ENCODE measurements at regions not wholly inside any gene's neighbourhood (a gene's known extent, or its start where the extent isn't known, plus 50 kb on each side); places are given as distances from the start of the nearest gene placed in this dataset.

GRCh38 chr2:142218471-142218870, 87.7 kb upstream of the LRP1B start:
- DNase-seq, result no peak

DNA sequence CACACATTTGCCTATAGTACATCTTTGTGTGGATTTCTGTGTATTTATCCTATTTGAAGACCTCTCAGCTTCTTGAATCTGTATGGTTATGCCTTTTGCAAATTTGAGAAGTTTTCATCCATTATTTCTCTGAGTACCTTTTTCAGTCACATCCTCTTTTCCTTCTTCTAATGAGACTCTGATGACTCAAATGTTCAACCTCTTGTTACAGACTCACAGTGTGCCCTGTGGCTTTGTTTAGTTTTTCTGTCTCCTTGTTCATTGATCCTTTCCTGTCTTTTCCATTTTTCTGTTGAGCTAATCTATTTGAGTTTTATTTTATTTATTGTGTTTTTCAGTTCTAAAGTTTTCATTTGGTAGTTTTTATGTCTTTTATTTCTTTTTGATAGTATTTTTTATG, 87.0 kb upstream of the LRP1B start:
- DNase-seq, result no peak

GRCh38 chr2:142200062-142200461, 69.2 kb upstream of the LRP1B start:
- no peak for DNase-seq

DNA sequence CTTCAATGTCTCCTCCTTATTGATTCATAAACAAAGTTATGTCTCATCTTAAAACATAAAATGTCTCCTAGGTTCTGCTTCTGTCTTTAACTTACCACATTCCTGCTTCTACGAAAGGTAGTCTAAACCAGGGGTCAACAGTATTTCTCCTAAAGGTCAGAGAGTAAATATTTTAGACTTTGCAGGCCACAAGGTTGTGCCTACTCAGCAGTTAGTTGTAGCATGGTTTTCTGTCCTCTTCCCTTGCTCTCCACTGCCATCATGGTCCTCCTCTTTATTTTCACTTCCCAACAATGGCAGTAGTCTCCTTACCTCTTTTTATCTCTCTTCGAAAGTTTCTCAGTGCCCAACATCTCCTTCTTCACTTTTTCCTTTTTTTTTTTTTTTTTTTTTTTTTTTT, 68.3 kb upstream of the LRP1B start:
- DNase-seq, result no peak

GRCh38 chr2:142190805-142191204, 60.0 kb upstream of the LRP1B start:
- no peak for DNase-seq

- DNase-seq, result no peak
Observed at GRCh38 chr2:142189501-142189900, 58.7 kb upstream of the LRP1B start.

GRCh38 chr2:142188562-142188961, 57.7 kb upstream of the LRP1B start:
- DNase-seq, result no peak

DNA sequence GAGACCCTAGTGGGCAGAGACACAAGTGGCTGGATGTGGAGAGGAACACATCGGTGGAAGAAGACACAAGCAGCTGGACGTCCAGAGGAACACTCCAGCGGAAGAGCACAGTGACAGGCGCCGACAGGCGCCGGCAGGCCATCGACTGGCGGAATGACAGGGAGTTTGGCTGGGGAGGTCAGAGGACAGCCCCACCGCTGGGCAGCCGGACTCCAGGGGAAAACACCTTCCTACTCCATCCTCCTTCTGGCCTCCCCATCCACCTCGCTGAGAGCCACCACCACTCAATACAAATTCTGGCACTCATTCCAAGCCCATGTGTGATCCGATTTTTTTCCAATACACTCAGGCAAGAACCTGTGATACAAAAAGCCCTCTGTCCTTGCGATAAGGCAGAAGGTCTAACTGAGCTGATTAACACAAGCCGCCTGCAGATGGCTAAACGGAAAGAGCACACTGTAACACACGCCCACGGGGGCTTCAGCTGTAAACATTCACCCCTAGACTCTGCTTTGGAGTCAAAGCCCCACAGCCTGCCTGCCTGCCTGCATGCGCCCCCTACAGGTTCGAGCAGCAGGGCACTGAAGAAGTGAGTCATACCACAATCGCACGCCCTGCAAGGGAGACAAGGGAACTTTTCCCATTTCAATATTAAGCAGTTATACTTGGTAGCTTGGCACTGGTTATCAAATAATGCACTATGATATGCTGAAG, 50.2 kb upstream of the LRP1B start:
- DNase-seq, result no peak

All from femur (tissue), 1 donor.